HepG2 (cell line): ENCODE measurements at regions not wholly inside any gene's neighbourhood (a gene's known extent, or its start where the extent isn't known, plus 50 kb on each side); places are given as distances from the start of the nearest gene placed in this dataset.
"Not testable (repeated sequence)": the region's sequence is repeated elsewhere in the genome, so short reads cannot be mapped to it uniquely, and the experiment has no call there.

Source experiments
- ATAC-seq: fragments of 200-7000 bp; cut with Tn5 transposase; 3 replicates; pipeline ENCODE4 v1.9.1; 2020; ENCODE audit warnings: mild to moderate bottlenecking, moderate library complexity
- BruUV-seq: library from RNA; stranded (reverse); fragments of 400-500 nt; replicated peaks from 2 replicates; lab custom pipeline; 2021; lab: Mats Ljungman, UMichigan
- CTCF ChIA-PET: fragments of 300-600 bp; formaldehyde crosslinking; extraction: SDS; loops from one replicate; lab custom pipeline; 2021; ENCODE audit warnings: low total read pairs, inconsistent platforms, low intra/inter-chr PET ratio; lab: Yijun Ruan, JAX
- POLR2A ChIA-PET: fragments of 350-600 bp; sonication (Branson Sonifier 250); formaldehyde crosslinking; loops from one replicate; lab custom pipeline; 2020; ENCODE audit warnings: antibody characterized with exemption, inconsistent platforms; lab: Yijun Ruan, JAX
- DNase-seq: peaks from one replicate; pipeline ENCODE4 v3.0.0-alpha.2; 2015; ENCODE audit warnings: low spot score
- FAIRE-seq: peaks from 3 replicates; lab custom pipeline; 2011; peaks lifted over from hg19 to GRCh38; lab: Jason Lieb, UNC
- H2AFZ ChIP-seq: one replicate; pipeline ENCODE4 v1.6.1; 2011; ENCODE audit warnings: low read length, inconsistent platforms
- H3K27ac ChIP-seq: fragments of 300-600 bp; 3 replicates; pipeline ENCODE4 v1.8.0; 2011; ENCODE audit warnings: mixed run types, mild to moderate bottlenecking, mixed read lengths, low read length, inconsistent platforms; ENCODE audit not compliant: insufficient read depth; ENCODE audit errors: extremely low read length
- H3K27me3 ChIP-seq, 2 experiments: fragments of 200-600 bp in 1 of 2; 2 replicates in 1 of 2; 3 replicates in 1 of 2; pipeline versions ENCODE4 v1.6.0 to v1.8.0; 2011; ENCODE audit warnings: low read length in 2 of 2, mild to moderate bottlenecking in 2 of 2, moderate library complexity in 2 of 2, inconsistent platforms in 1 of 2; ENCODE audit not compliant: insufficient read depth in 2 of 2, control insufficient read depth in 1 of 2
- H3K36me3 ChIP-seq, 2 experiments: fragments of 200-600 bp in 1 of 2; replicated peaks in 1 of 2; 2 replicates in 1 of 2; 3 replicates in 1 of 2; pipeline versions ENCODE4 v1.5.1 to v1.8.0; 2011; ENCODE audit warnings: low read length in 2 of 2, inconsistent platforms in 1 of 2; ENCODE audit not compliant: insufficient read depth in 2 of 2, control insufficient read depth in 1 of 2
- H3K4me1 ChIP-seq: 2 replicates; pipeline ENCODE4 v1.5.1; 2012; ENCODE audit warnings: low read length, inconsistent platforms; ENCODE audit not compliant: insufficient read depth
- H3K4me2 ChIP-seq: 2 replicates; pipeline ENCODE4 v1.6.0; 2011; ENCODE audit warnings: low read depth, low read length, inconsistent platforms
- H3K4me3 ChIP-seq, 3 experiments: fragments of 200-600 bp in 1 of 3; sonication (generic), shearing (Covaris generic) in 1 of 3; replicated peaks in 1 of 3; 2 replicates each; pipeline ENCODE4 v1.5.1; 2011 to 2016; ENCODE audit warnings: low read length in 3 of 3, inconsistent platforms in 2 of 3, low read depth in 2 of 3, mild to moderate bottlenecking in 2 of 3, control low read depth in 1 of 3, mixed read lengths in 1 of 3; ENCODE audit not compliant: insufficient read depth in 1 of 3
- H3K79me2 ChIP-seq: one replicate; pipeline ENCODE4 v1.6.1; 2011; ENCODE audit warnings: low read length, inconsistent platforms; ENCODE audit not compliant: insufficient read depth
- H3K9ac ChIP-seq: 2 replicates; pipeline ENCODE4 v1.6.0; 2011; ENCODE audit warnings: mild to moderate bottlenecking, low read depth, low read length, inconsistent platforms; ENCODE audit not compliant: insufficient read depth
- H3K9me3 ChIP-seq: 2 replicates; pipeline ENCODE4 v1.5.1; 2012; ENCODE audit warnings: mild to moderate bottlenecking, low read length
- H4K20me1 ChIP-seq: 2 replicates; pipeline ENCODE4 v1.6.0; 2011; ENCODE audit warnings: inconsistent platforms, mild to moderate bottlenecking, low read length, moderate library complexity; ENCODE audit not compliant: insufficient read depth
- CHD4 ChIP-seq: fragments of 200-600 bp; sonication (generic); IDR thresholded peaks from 2 replicates; pipeline ENCODE4 v1.7.0; 2017; ENCODE audit warnings: mild to moderate bottlenecking, low read length, borderline replicate concordance
- E2F1 ChIP-seq: sonication (generic); formaldehyde crosslinking; IDR thresholded peaks from 2 replicates; pipeline ENCODE4 v1.5.0; 2020; ENCODE audit warnings: missing genetic modification reagents
- MBNL3 ChIP-seq: fragments of 250-450 bp; sonication (Bioruptor Pico); conservative IDR thresholded peaks from 2 replicates; pipeline ENCODE4 v1.8.0; 2022; ENCODE audit warnings: mild to moderate bottlenecking, inconsistent platforms
- PITX1 ChIP-seq: sonication (generic); formaldehyde crosslinking; IDR thresholded peaks from 2 replicates; pipeline ENCODE4 v1.5.1; 2020; ENCODE audit warnings: mild to moderate bottlenecking, missing genetic modification reagents
- POLR2AphosphoS5 ChIP-seq: IDR thresholded peaks from 2 replicates; pipeline ENCODE4 v1.6.1; 2012; ENCODE audit warnings: low read depth, low read length
- ZBTB42 ChIP-seq: sonication (generic); formaldehyde crosslinking; IDR thresholded peaks from 2 replicates; pipeline ENCODE4 v1.5.0; 2020; ENCODE audit warnings: mild to moderate bottlenecking, missing genetic modification reagents
- ZNF121 ChIP-seq: sonication (generic); formaldehyde crosslinking; IDR thresholded peaks from 2 replicates; pipeline ENCODE4 v1.5.0; 2020; ENCODE audit warnings: mild to moderate bottlenecking, missing genetic modification reagents
- ZNF224 ChIP-seq: sonication (generic); formaldehyde crosslinking; IDR thresholded peaks from 2 replicates; pipeline ENCODE4 v1.5.0; 2020; ENCODE audit warnings: mild to moderate bottlenecking, missing genetic modification reagents
- ZNF34 ChIP-seq: sonication (generic); formaldehyde crosslinking; IDR thresholded peaks from 2 replicates; pipeline ENCODE4 v1.4.0; 2020; ENCODE audit warnings: mild to moderate bottlenecking, missing genetic modification reagents, borderline replicate concordance
- ZNF460 ChIP-seq: sonication (generic); formaldehyde crosslinking; IDR thresholded peaks from 2 replicates; pipeline ENCODE4 v1.5.1; 2020; ENCODE audit warnings: missing genetic modification reagents, mild to moderate bottlenecking, borderline replicate concordance
- ZNF788 ChIP-seq: sonication (generic); formaldehyde crosslinking; IDR thresholded peaks from 2 replicates; pipeline ENCODE4 v1.5.0; 2020; ENCODE audit warnings: mild to moderate bottlenecking, missing genetic modification reagents, borderline replicate concordance
- WGBS: methylation state at CpG from one replicate; pipeline ENCODE4 v1.1.6; 2017; ENCODE audit warnings: low lambda C conversion rate; 5-methylcytosine and 5-hydroxymethylcytosine counted together
- in situ Hi-C: cut with HindIII; loops from 2 replicates; pipeline ENCODE4 v1.10.0; 2017; ENCODE audit warnings: low pct_unique_long_range_greater_than_20kb; ENCODE audit not compliant: extremely low pct_ligation_motif_present
- intact Hi-C: fragments of 100-400 bp; cut with micrococcal nuclease; formaldehyde crosslinking; loops from one replicate; pipeline ENCODE4 v1.10.0; 2022; ENCODE audit not compliant: unreplicated experiment

GRCh38 chr9:22508354-22508753 is 61.7 kb downstream of the DMRTA1 start:
- H3K27me3 ChIP-seq, CTCF ChIA-PET, H3K9me3 ChIP-seq, H3K36me3 ChIP-seq, H3K27ac ChIP-seq, intact Hi-C loops, BruUV-seq, H4K20me1 ChIP-seq, H3K79me2 ChIP-seq, H3K9ac ChIP-seq, H3K4me1 ChIP-seq, POLR2A ChIA-PET, ATAC-seq, H3K4me2 ChIP-seq, FAIRE-seq, H3K4me3 ChIP-seq, in situ Hi-C loops, DNase-seq, H2AFZ ChIP-seq: not testable (repeated sequence)
- WGBS, result 15% methylated on average over 4 of the region's 6 CpGs

- Histone ChIP-seq H3K27me3 (no peaks in the 10 kb centered on the region), H3K9me3 (no peaks in the 10 kb centered on the region), H3K36me3 (no peaks in the 10 kb centered on the region), H4K20me1 (no peaks in the 10 kb centered on the region), H3K27ac (no peak overlapping the region), H3K4me3 (no peak overlapping the region), H3K4me1 (no peaks in the 10 kb centered on the region), H2AFZ (no peak overlapping the region), H3K79me2 (no peaks in the 10 kb centered on the region), H3K4me2 (no peak overlapping the region), H3K9ac (no peak overlapping the region)
- ChIA-PET CTCF (no interaction called here), POLR2A (no interaction called here)
- FAIRE-seq, result no peak
- BruUV-seq, result no TSS peak
- DNase-seq, result no peak
- no peak for TF ChIP-seq ZNF460
- TF ChIP-seq ZNF34 (CRISPR knock-in tag), result no peak
- no peak for TF ChIP-seq E2F1 (CRISPR knock-in tag)
- TF ChIP-seq MBNL3 (CRISPR knock-in tag), result no peak
- no peak for TF ChIP-seq CHD4
- no peak for TF ChIP-seq POLR2AphosphoS5
- TF ChIP-seq PITX1 (CRISPR knock-in tag), result no peak
- TF ChIP-seq ZNF788 (CRISPR knock-in tag), result no peak
- no peak for TF ChIP-seq ZNF121 (CRISPR knock-in tag)
- TF ChIP-seq ZNF224, result no peak
- no peak for TF ChIP-seq ZBTB42
- ATAC-seq, result no peak
- WGBS, result 69% methylated on average over 11 of the region's 11 CpGs
- intact Hi-C loops, result no loop called here
- in situ Hi-C loops, result no loop called here
Measured at GRCh38 chr9:22508790-22509189, 62.2 kb downstream of the DMRTA1 start.
